ENCODE measurements at regions not wholly inside any gene's neighbourhood (a gene's known extent, or its start where the extent isn't known, plus 50 kb on each side); places are given as distances from the start of the nearest gene placed in this dataset.

DNA sequence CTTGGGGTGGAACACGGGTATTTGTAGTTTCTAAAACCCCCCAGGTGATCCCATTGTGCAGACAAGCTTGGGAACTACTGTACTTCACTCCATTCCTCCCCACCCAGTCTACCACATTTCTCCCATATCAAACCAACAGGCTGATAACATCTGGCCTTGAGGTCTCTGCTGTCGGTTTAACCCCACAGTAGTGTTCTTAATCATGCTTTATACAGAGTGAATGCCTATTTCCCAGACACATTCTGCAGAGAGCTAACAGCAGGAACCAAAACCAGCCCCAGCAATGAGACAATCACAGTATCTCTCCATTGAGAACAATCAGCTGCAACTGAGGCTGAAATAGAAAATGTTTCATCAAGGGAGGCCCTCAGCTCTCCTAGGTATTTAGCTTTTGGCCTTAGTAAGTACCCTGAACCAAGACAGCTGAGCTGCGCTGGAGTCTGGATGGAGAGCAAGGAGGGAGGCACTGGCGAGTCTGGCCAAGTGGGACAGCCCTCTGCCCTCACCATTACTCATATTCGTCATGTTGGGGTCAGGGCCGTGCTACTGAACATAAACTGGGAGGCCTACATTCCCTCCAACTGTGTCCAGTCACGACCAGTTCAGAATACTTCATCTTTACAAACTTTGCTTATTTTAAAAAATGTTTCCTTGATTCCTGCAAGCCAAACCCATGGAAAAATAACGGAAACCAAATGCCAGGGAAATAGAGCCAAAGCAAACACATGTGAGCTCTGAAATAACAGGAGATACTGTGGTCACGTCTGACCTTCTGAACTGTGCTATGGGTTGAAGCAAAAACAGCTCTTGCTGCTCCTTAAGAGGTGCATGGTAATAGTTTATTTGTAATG is 81.0 kb downstream of the CCDC34 start:
- Histone ChIP-seq H3K9me3 (no peaks in the 10 kb centered on the region), H3K36me3 (no peaks in the 10 kb centered on the region), H3K4me3 (no peak overlapping the region), H3K27me3 (replicated peaks in 1 of 7) (no peaks in the 10 kb centered on the region), H3K27ac (peak overlapping the region in 2 of 8 donors; percentile 30 to 35), H3K4me1 (peaks cover 0 to 3% (median 0%) of the 10 kb centered on the region in 6 donors)
- TF ChIP-seq, protein P1, sequence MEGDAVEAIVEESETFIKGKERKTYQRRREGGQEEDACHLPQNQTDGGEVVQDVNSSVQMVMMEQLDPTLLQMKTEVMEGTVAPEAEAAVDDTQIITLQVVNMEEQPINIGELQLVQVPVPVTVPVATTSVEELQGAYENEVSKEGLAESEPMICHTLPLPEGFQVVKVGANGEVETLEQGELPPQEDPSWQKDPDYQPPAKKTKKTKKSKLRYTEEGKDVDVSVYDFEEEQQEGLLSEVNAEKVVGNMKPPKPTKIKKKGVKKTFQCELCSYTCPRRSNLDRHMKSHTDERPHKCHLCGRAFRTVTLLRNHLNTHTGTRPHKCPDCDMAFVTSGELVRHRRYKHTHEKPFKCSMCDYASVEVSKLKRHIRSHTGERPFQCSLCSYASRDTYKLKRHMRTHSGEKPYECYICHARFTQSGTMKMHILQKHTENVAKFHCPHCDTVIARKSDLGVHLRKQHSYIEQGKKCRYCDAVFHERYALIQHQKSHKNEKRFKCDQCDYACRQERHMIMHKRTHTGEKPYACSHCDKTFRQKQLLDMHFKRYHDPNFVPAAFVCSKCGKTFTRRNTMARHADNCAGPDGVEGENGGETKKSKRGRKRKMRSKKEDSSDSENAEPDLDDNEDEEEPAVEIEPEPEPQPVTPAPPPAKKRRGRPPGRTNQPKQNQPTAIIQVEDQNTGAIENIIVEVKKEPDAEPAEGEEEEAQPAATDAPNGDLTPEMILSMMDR (IDR thresholded peaks at IDR 0.05 in 8 of 11, conservative IDR thresholded peaks at IDR 0.05 in 3 of 11) = no peak
- TF ChIP-seq POLR2AphosphoS5 (IDR thresholded peaks at IDR 0.05) (peak in 1 of 3 donors; percentile 45), POLR2A (IDR thresholded peaks at IDR 0.05) (no peak)
- intact Hi-C loops (cut with DNase I; ENCODE audit: low total_unique reads) = no loop called here
- no peak for DNase-seq
- WGBS, 5 donors = 55 to 63% (median 56%) methylated on average over 9 of the region's 9 CpGs

DNA sequence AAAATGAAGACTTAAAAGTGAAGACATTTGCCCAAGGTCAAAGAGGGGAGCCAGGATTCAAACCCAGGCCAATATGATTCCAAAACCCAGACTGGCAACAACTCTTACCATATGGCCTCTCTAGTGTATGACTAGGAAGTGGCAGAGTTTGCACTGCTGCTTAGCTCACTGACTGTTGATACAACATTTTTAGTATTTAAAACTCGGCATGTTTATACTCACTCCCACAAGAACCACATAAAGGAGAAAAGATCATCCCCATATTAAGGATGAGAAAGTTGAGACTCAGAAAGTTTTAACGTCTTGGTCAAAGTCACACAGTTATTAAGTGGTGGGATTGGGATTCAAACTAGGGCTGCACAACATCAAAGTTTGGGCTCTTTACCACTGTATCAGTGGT is 81.7 kb downstream of the CCDC34 start:
- intact Hi-C loops (cut with DNase I; ENCODE audit: low total_unique reads) = no loop called here
- DNase-seq = no peak
- H3K36me3 ChIP-seq = no peaks in the 10 kb centered on the region
- 70 to 90% (median 82%) methylated on average over 2 of the region's 2 CpGs for WGBS, 5 donors
- H3K4me3 ChIP-seq = no peak overlapping the region
- H3K4me1 ChIP-seq = peaks cover 0 to 3% (median 0%) of the 10 kb centered on the region in 6 donors
- no peaks in the 10 kb centered on the region for H3K27me3 ChIP-seq (replicated peaks in 1 of 7)
- TF ChIP-seq POLR2AphosphoS5 (IDR thresholded peaks at IDR 0.05) = no peak
- no peak overlapping the region for H3K27ac ChIP-seq
- no peaks in the 10 kb centered on the region for H3K9me3 ChIP-seq

DNA sequence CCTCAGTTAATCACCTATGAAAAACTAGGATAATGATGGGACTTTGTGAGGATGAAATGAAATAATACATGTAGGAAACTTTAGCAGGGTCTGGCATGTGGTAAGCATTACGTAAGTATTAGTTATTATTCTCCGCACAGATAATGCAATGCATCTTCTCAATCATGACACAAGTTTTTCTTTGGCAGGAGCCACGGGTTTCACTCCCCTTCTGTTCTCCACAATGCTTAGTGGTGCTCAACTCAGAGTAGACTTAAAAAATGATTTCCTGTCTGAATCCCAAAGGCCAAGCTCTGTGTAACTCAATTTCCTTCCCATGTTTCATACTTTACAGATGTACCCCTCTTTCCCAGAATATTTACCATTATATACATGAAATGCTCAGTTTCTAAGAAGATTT is 82.9 kb downstream of the CCDC34 start:
- Histone ChIP-seq H3K9me3 (no peaks in the 10 kb centered on the region), H3K4me3 (no peak overlapping the region), H3K36me3 (no peaks in the 10 kb centered on the region), H3K27ac (no peak overlapping the region), H3K4me1 (peaks cover 0 to 3% (median 0%) of the 10 kb centered on the region in 6 donors), H3K27me3 (replicated peaks in 1 of 7) (no peaks in the 10 kb centered on the region)
- TF ChIP-seq, protein P1 (IDR thresholded peaks at IDR 0.05 in 8 of 11, conservative IDR thresholded peaks at IDR 0.05 in 3 of 11) = no peak
- TF ChIP-seq POLR2A (IDR thresholded peaks at IDR 0.05) (no peak), POLR2AphosphoS5 (IDR thresholded peaks at IDR 0.05) (no peak)
- intact Hi-C loops (cut with DNase I; ENCODE audit: low total_unique reads) = no loop called here
- DNase-seq = no peak
- WGBS, 5 donors = 63 to 80% (median 67%) methylated on average over 3 of the region's 3 CpGs

DNA sequence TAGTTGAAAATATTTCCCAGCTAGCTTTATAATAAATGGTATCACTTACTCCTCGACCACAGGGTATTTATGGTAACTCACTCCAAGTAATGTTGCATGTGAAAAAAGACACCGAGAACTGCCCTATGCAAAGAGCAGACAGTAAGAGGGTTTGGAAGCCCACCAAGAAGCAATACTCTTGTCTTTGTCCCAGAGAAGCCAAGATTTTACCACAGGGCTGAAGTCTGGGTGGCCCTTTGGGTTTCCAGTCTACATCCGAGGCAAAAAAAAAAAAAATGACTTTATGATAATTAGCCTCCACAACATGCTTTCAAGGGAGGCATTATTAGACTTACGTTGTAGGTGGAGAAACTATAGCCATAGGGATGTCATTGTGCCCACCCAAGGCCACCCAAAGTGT is 83.6 kb downstream of the CCDC34 start:
- Histone ChIP-seq H3K9me3 (no peaks in the 10 kb centered on the region), H3K36me3 (no peaks in the 10 kb centered on the region), H3K27me3 (replicated peaks in 1 of 7) (no peaks in the 10 kb centered on the region), H3K27ac (no peak overlapping the region), H3K4me1 (peaks cover 0 to 3% (median 0%) of the 10 kb centered on the region in 6 donors), H3K4me3 (no peak overlapping the region)
- intact Hi-C loops (cut with DNase I; ENCODE audit: low total_unique reads) = no loop called here
- DNase-seq = no peak
- WGBS, 5 donors = 54 to 75% (median 59%) methylated on average over 4 of the region's 4 CpGs
- TF ChIP-seq, protein P1 (IDR thresholded peaks at IDR 0.05 in 8 of 11, conservative IDR thresholded peaks at IDR 0.05 in 3 of 11) = no peak
- no peak for TF ChIP-seq POLR2AphosphoS5 (IDR thresholded peaks at IDR 0.05)
- TF ChIP-seq POLR2A (IDR thresholded peaks at IDR 0.05) = no peak
